ENCODE measurements at regions not wholly inside any gene's neighbourhood (a gene's known extent, or its start where the extent isn't known, plus 50 kb on each side); places are given as distances from the start of the nearest gene placed in this dataset.

GRCh38 chr14:42241101-42241500 is 634.4 kb downstream of the LRFN5 start:
- no peak overlapping the region for H3K27ac ChIP-seq (ENCODE audit: low read length)
- H3K4me3 ChIP-seq (ENCODE audit: low read depth in 2 of 2, low read length in 2 of 2) = no peak overlapping the region
- in situ Hi-C loops (cut with HindIII; ENCODE audit: low pct_unique_long_range_greater_than_20kb, low sequenced_read_pairs) = no loop called here
- BruUV-seq (replicated peaks) = no TSS peak
- ChIA-PET POLR2A (no interaction called here), CTCF (no interaction called here)
- DNase-seq (ENCODE audit: low read depth, low spot score) = no peak
- peaks cover 4% of the 10 kb centered on the region; the same call in 1 of the 2 replicates for H3K9me3 ChIP-seq (ENCODE audit: control insufficient read depth, insufficient read depth, low read depth, low read length)
- H3K36me3 ChIP-seq (ENCODE audit: control insufficient read depth, insufficient read depth, low read length) = no peaks in the 10 kb centered on the region
- no peak for ATAC-seq
- intact Hi-C loops (cut with micrococcal nuclease; ENCODE audit: unreplicated experiment) = no loop called here
- TF ChIP-seq, protein P1, sequence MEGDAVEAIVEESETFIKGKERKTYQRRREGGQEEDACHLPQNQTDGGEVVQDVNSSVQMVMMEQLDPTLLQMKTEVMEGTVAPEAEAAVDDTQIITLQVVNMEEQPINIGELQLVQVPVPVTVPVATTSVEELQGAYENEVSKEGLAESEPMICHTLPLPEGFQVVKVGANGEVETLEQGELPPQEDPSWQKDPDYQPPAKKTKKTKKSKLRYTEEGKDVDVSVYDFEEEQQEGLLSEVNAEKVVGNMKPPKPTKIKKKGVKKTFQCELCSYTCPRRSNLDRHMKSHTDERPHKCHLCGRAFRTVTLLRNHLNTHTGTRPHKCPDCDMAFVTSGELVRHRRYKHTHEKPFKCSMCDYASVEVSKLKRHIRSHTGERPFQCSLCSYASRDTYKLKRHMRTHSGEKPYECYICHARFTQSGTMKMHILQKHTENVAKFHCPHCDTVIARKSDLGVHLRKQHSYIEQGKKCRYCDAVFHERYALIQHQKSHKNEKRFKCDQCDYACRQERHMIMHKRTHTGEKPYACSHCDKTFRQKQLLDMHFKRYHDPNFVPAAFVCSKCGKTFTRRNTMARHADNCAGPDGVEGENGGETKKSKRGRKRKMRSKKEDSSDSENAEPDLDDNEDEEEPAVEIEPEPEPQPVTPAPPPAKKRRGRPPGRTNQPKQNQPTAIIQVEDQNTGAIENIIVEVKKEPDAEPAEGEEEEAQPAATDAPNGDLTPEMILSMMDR (IDR thresholded peaks at IDR 0.05) = no peak
- H3K27me3 ChIP-seq (ENCODE audit: control insufficient read depth, insufficient read depth, low read length) = no peaks in the 10 kb centered on the region
- no peaks in the 10 kb centered on the region for H3K4me1 ChIP-seq (ENCODE audit: control insufficient read depth, insufficient read depth, low read length)

GRCh38 chr14:42229976-42230375 is 623.3 kb downstream of the LRFN5 start:
- no TSS peak for BruUV-seq (replicated peaks)
- ChIA-PET POLR2A (no interaction called here), CTCF (no interaction called here)
- no peaks in the 10 kb centered on the region for H3K4me1 ChIP-seq (ENCODE audit: control insufficient read depth, insufficient read depth, low read length)
- no peaks in the 10 kb centered on the region for H3K27me3 ChIP-seq (ENCODE audit: control insufficient read depth, insufficient read depth, low read length)
- no peak overlapping the region for H3K27ac ChIP-seq (ENCODE audit: low read length)
- H3K9me3 ChIP-seq (ENCODE audit: control insufficient read depth, insufficient read depth, low read depth, low read length) = peaks cover 3% of the 10 kb centered on the region; the same call in 1 of the 2 replicates
- TF ChIP-seq POLR2AphosphoS5 (IDR thresholded peaks at IDR 0.05; ENCODE audit: low read depth, low read length) (no peak), REST (IDR thresholded peaks at IDR 0.05; ENCODE audit: insufficient read depth in 1 of 2, low read depth in 2 of 2, low read length in 1 of 2) (no peak), SIN3A (IDR thresholded peaks at IDR 0.05; ENCODE audit: borderline replicate concordance, insufficient read depth, low read depth, low read length) (no peak), TCF7L2 (IDR thresholded peaks at IDR 0.05; ENCODE audit: low read depth, low read length) (no peak)
- TF ChIP-seq, protein P1 (IDR thresholded peaks at IDR 0.05) = no peak
- in situ Hi-C loops (cut with HindIII; ENCODE audit: low pct_unique_long_range_greater_than_20kb, low sequenced_read_pairs) (no loop called here), intact Hi-C loops (cut with micrococcal nuclease; ENCODE audit: unreplicated experiment) (no loop called here)
- no peak for DNase-seq (ENCODE audit: low read depth, low spot score)
- no peaks in the 10 kb centered on the region for H3K36me3 ChIP-seq (ENCODE audit: control insufficient read depth, insufficient read depth, low read length)
- no peak overlapping the region for H3K4me3 ChIP-seq (ENCODE audit: low read depth in 2 of 2, low read length in 2 of 2)
- no peak for ATAC-seq

GRCh38 chr14:42229294-42229693 is 622.6 kb downstream of the LRFN5 start:
- BruUV-seq (replicated peaks) = no TSS peak
- Histone ChIP-seq H3K27me3 (ENCODE audit: control insufficient read depth, insufficient read depth, low read length) (no peaks in the 10 kb centered on the region), H3K27ac (ENCODE audit: low read length) (no peak overlapping the region), H3K36me3 (ENCODE audit: control insufficient read depth, insufficient read depth, low read length) (no peaks in the 10 kb centered on the region), H3K9me3 (ENCODE audit: control insufficient read depth, insufficient read depth, low read depth, low read length) (peaks cover 3% of the 10 kb centered on the region; the same call in 1 of the 2 replicates), H3K4me3 (ENCODE audit: low read depth in 2 of 2, low read length in 2 of 2) (no peak overlapping the region), H3K4me1 (ENCODE audit: control insufficient read depth, insufficient read depth, low read length) (0 out of 2 replicates have a peak, but pooled peaks cover under 1% of the 10 kb centered on the region)
- ATAC-seq = no peak
- no peak for DNase-seq (ENCODE audit: low read depth, low spot score)
- TF ChIP-seq SIN3A (IDR thresholded peaks at IDR 0.05; ENCODE audit: borderline replicate concordance, insufficient read depth, low read depth, low read length) = no peak
- TF ChIP-seq TCF7L2 (IDR thresholded peaks at IDR 0.05; ENCODE audit: low read depth, low read length) = no peak
- TF ChIP-seq, protein P1 (IDR thresholded peaks at IDR 0.05) = no peak
- TF ChIP-seq POLR2AphosphoS5 (IDR thresholded peaks at IDR 0.05; ENCODE audit: low read depth, low read length) = no peak
- no peak for TF ChIP-seq REST (IDR thresholded peaks at IDR 0.05; ENCODE audit: insufficient read depth in 1 of 2, low read depth in 2 of 2, low read length in 1 of 2)
- ChIA-PET POLR2A (no interaction called here), CTCF (no interaction called here)
- intact Hi-C loops (cut with micrococcal nuclease; ENCODE audit: unreplicated experiment) (no loop called here), in situ Hi-C loops (cut with HindIII; ENCODE audit: low pct_unique_long_range_greater_than_20kb, low sequenced_read_pairs) (no loop called here)

Measured in Panc1 (cell line).